Neural progenitor cell (in vitro differentiated cells): ENCODE measurements at regions not wholly inside any gene's neighbourhood (a gene's known extent, or its start where the extent isn't known, plus 50 kb on each side); places are given as distances from the start of the nearest gene placed in this dataset.
"Not testable (repeated sequence)": the region's sequence is repeated elsewhere in the genome, so short reads cannot be mapped to it uniquely, and the experiment has no call there.

Source experiments
- DNase-seq: peaks from one replicate; pipeline ENCODE4 v3.0.0-alpha.2; 2016; ENCODE audit warnings: low spot score
- H2AFZ ChIP-seq: fragments of 200-600 bp; sonication (generic); replicated peaks from 2 replicates; pipeline ENCODE4 v1.6.1; 2016; ENCODE audit warnings: antibody characterized with exemption
- H3F3A ChIP-seq: fragments of 200-600 bp; sonication (generic); 2 replicates; pipeline ENCODE4 v1.6.1; 2016; ENCODE audit warnings: antibody characterized with exemption, low read depth
- H3K27ac ChIP-seq: fragments of 200-600 bp; sonication (generic); 2 replicates; pipeline ENCODE4 v1.5.1; 2016; ENCODE audit warnings: mild to moderate bottlenecking
- H3K27me3 ChIP-seq: fragments of 200-600 bp; sonication (generic); 2 replicates; pipeline ENCODE4 v1.6.1; 2016; ENCODE audit warnings: mild to moderate bottlenecking, moderate library complexity
- H3K36me3 ChIP-seq: fragments of 200-600 bp; sonication (generic); 2 replicates; pipeline ENCODE4 v1.5.1; 2016
- H3K4me1 ChIP-seq: fragments of 200-600 bp; sonication (generic); 2 replicates; pipeline ENCODE4 v1.6.1; 2016; ENCODE audit warnings: mixed run types
- H3K4me2 ChIP-seq: fragments of 200-600 bp; sonication (generic); 2 replicates; pipeline ENCODE4 v1.6.1; 2016
- H3K4me3 ChIP-seq: fragments of 200-600 bp; sonication (generic); 2 replicates; pipeline ENCODE4 v1.5.1; 2016
- H3K79me2 ChIP-seq: fragments of 200-600 bp; sonication (generic); 2 replicates; pipeline ENCODE4 v1.6.1; 2016; ENCODE audit warnings: low read depth
- H3K9ac ChIP-seq: fragments of 200-600 bp; sonication (generic); 2 replicates; pipeline ENCODE4 v1.6.1; 2016
- H3K9me3 ChIP-seq: fragments of 200-600 bp; sonication (generic); 2 replicates; pipeline ENCODE4 v1.5.1; 2016; ENCODE audit warnings: low read depth
- H4K20me1 ChIP-seq: fragments of 200-600 bp; sonication (generic); 2 replicates; pipeline ENCODE4 v1.6.1; 2016; ENCODE audit warnings: low read depth
- H3K27ac Mint-ChIP-seq: 3 replicates; pipeline ENCODE4 v1.8.0; 2021; ENCODE audit warnings: mixed read lengths
- H3K27me3 Mint-ChIP-seq: 2 replicates; pipeline ENCODE4 v1.8.0; 2022; ENCODE audit warnings: low read depth, mild to moderate bottlenecking, inconsistent platforms, moderate library complexity, mixed read lengths; ENCODE audit not compliant: insufficient read depth
- H3K36me3 Mint-ChIP-seq: 3 replicates; pipeline ENCODE4 v1.8.0; 2021; ENCODE audit warnings: mixed read lengths
- H3K4me1 Mint-ChIP-seq: 3 replicates; pipeline ENCODE4 v1.8.0; 2021; ENCODE audit warnings: mixed read lengths
- H3K4me3 Mint-ChIP-seq: 3 replicates; pipeline ENCODE4 v1.8.0; 2021; ENCODE audit warnings: mild to moderate bottlenecking, moderate library complexity, mixed read lengths
- H3K9me3 Mint-ChIP-seq: 3 replicates; pipeline ENCODE4 v1.8.0; 2020; ENCODE audit warnings: mixed read lengths
- CTCF ChIP-seq: fragments of 200-600 bp; sonication (generic); IDR thresholded peaks from 2 replicates; pipeline ENCODE4 v1.5.1; 2017; ENCODE audit warnings: antibody characterized with exemption, mild to moderate bottlenecking
- EZH2 ChIP-seq: fragments of 200-600 bp; sonication (generic); IDR thresholded peaks from 2 replicates; pipeline ENCODE4 v1.6.1; 2017; ENCODE audit warnings: antibody characterized with exemption, mild to moderate bottlenecking, moderate library complexity
- EZH2phosphoT487 ChIP-seq: fragments of 200-600 bp; sonication (generic); IDR thresholded peaks from 2 replicates; pipeline ENCODE4 v1.6.1; 2017; ENCODE audit warnings: antibody characterized with exemption

GRCh38 chrX:78839711-78840110 lies 92.2 kb downstream of the LPAR4 start:
- no peak overlapping the region for H3K27ac ChIP-seq
- H3K4me2 ChIP-seq, result no peak overlapping the region
- Mint-ChIP-seq H3K4me3 (no peak overlapping the region), H3K27me3 (no peaks in the 10 kb centered on the region), H3K27ac (no peak overlapping the region), H3K9me3 (peaks cover 3% of the 10 kb centered on the region), H3K36me3 (no peaks in the 10 kb centered on the region), H3K4me1 (no peaks in the 10 kb centered on the region)
- no peaks in the 10 kb centered on the region for H3K4me1 ChIP-seq
- H3K79me2 ChIP-seq, result no peaks in the 10 kb centered on the region
- H3K9me3 ChIP-seq, result no peaks in the 10 kb centered on the region
- H2AFZ ChIP-seq, result no peak overlapping the region
- no peaks in the 10 kb centered on the region for H4K20me1 ChIP-seq
- no peak for TF ChIP-seq EZH2phosphoT487
- TF ChIP-seq EZH2, result no peak
- no peak for TF ChIP-seq CTCF
- no peak overlapping the region for H3K9ac ChIP-seq
- H3K27me3 ChIP-seq, result no peaks in the 10 kb centered on the region
- DNase-seq, result no peak
- no peaks in the 10 kb centered on the region for H3F3A ChIP-seq
- no peaks in the 10 kb centered on the region for H3K36me3 ChIP-seq
- no peak overlapping the region for H3K4me3 ChIP-seq

- H3K36me3 Mint-ChIP-seq, H3K4me1 Mint-ChIP-seq, H3K27ac Mint-ChIP-seq, H3K4me3 Mint-ChIP-seq, H2AFZ ChIP-seq, H3F3A ChIP-seq, H3K36me3 ChIP-seq, H3K9me3 Mint-ChIP-seq, DNase-seq, H3K79me2 ChIP-seq, H3K4me3 ChIP-seq, H3K4me2 ChIP-seq, H4K20me1 ChIP-seq, H3K27me3 ChIP-seq, H3K4me1 ChIP-seq, H3K27ac ChIP-seq, H3K9ac ChIP-seq, H3K27me3 Mint-ChIP-seq, H3K9me3 ChIP-seq: not testable (repeated sequence)
These were observed 96.7 kb downstream of the LPAR4 start for GRCh38 chrX:78844218-78844617.

GRCh38 chrX:78881248-78881647 lies 63.9 kb upstream of the P2RY10 start:
- H3F3A ChIP-seq, H3K36me3 ChIP-seq, H3K4me2 ChIP-seq, H3K27ac ChIP-seq, H3K4me3 Mint-ChIP-seq, H4K20me1 ChIP-seq, H3K9me3 ChIP-seq, H3K27me3 ChIP-seq, H3K27me3 Mint-ChIP-seq, H3K79me2 ChIP-seq, H3K9ac ChIP-seq, DNase-seq, H3K4me1 Mint-ChIP-seq, H3K4me3 ChIP-seq, H3K36me3 Mint-ChIP-seq, H3K4me1 ChIP-seq, H2AFZ ChIP-seq, H3K27ac Mint-ChIP-seq: not testable (repeated sequence)
- H3K9me3 Mint-ChIP-seq, result peaks cover 19% of the 10 kb centered on the region

- H3K9me3 Mint-ChIP-seq, result peaks cover 4% of the 10 kb centered on the region
These were observed 58.6 kb upstream of the P2RY10 start for GRCh38 chrX:78886550-78886949.

More at GRCh38 chrX:78886550-78886949, 58.6 kb upstream of the P2RY10 start:
- TF ChIP-seq CTCF (peak; percentile 54), EZH2 (no peak), EZH2phosphoT487 (no peak)
- Histone ChIP-seq H3K9me3 (peaks cover 3% of the 10 kb centered on the region), H3K27me3 (no peaks in the 10 kb centered on the region), H3K9ac (no peak overlapping the region), H3K36me3 (no peaks in the 10 kb centered on the region), H3F3A (no peaks in the 10 kb centered on the region), H3K79me2 (no peaks in the 10 kb centered on the region), H4K20me1 (no peaks in the 10 kb centered on the region), H3K4me1 (no peaks in the 10 kb centered on the region), H3K27ac (no peak overlapping the region), H3K4me2 (no peak overlapping the region), H3K4me3 (no peak overlapping the region), H2AFZ (peak overlapping the region; percentile 28)
- no peaks in the 10 kb centered on the region for H3K36me3 Mint-ChIP-seq
- peak; percentile 7 for DNase-seq
- H3K4me3 Mint-ChIP-seq, result no peak overlapping the region
- H3K4me1 Mint-ChIP-seq, result no peaks in the 10 kb centered on the region
- no peak overlapping the region for H3K27ac Mint-ChIP-seq
- H3K27me3 Mint-ChIP-seq, result no peaks in the 10 kb centered on the region
